ENCODE measurements at regions not wholly inside any gene's neighbourhood (a gene's known extent, or its start where the extent isn't known, plus 50 kb on each side); places are given as distances from the start of the nearest gene placed in this dataset.

GRCh38 chr6:144932621-144933020 lies 647.5 kb downstream of the UTRN start:
- no peak for DNase-seq (ENCODE audit: low read depth, low spot score)
- Histone ChIP-seq H3K9me3 (ENCODE audit: low read depth, low read length) (no peaks in the 10 kb centered on the region; the same call in 1 of the 2 replicates), H3K9ac (ENCODE audit: insufficient read length) (no peak overlapping the region), H3K27ac (no peak overlapping the region), H3K36me3 (ENCODE audit: insufficient read depth, low read length) (no peaks in the 10 kb centered on the region), H3K4me3 (no peak overlapping the region)
- TF ChIP-seq EZH2 (IDR thresholded peaks at IDR 0.05) (no peak), FOXP2 (optimal IDR thresholded peaks at IDR 0.05; ENCODE audit: control extremely low read depth, extremely low read length, insufficient read depth) (no peak), POLR2AphosphoS5 (IDR thresholded peaks at IDR 0.05; ENCODE audit: borderline replicate concordance, low read depth, low read length) (no peak)

GRCh38 chr6:144935181-144935580 lies 650.0 kb downstream of the UTRN start:
- Histone ChIP-seq H3K27ac (no peak overlapping the region), H3K9me3 (ENCODE audit: low read depth, low read length) (no peaks in the 10 kb centered on the region; the same call in 1 of the 2 replicates), H3K36me3 (ENCODE audit: insufficient read depth, low read length) (no peaks in the 10 kb centered on the region), H3K9ac (ENCODE audit: insufficient read length) (no peak overlapping the region), H3K4me3 (no peak overlapping the region)
- TF ChIP-seq EZH2 (IDR thresholded peaks at IDR 0.05): no peak
- no peak for TF ChIP-seq FOXP2 (optimal IDR thresholded peaks at IDR 0.05; ENCODE audit: control extremely low read depth, extremely low read length, insufficient read depth)
- TF ChIP-seq POLR2AphosphoS5 (IDR thresholded peaks at IDR 0.05; ENCODE audit: borderline replicate concordance, low read depth, low read length): no peak
- no peak for DNase-seq (ENCODE audit: low read depth, low spot score)

GRCh38 chr6:144935661-144936060 lies 650.5 kb downstream of the UTRN start:
- Histone ChIP-seq H3K27ac (no peak overlapping the region), H3K9me3 (ENCODE audit: low read depth, low read length) (no peaks in the 10 kb centered on the region; the same call in 1 of the 2 replicates), H3K4me3 (no peak overlapping the region), H3K9ac (ENCODE audit: insufficient read length) (no peak overlapping the region), H3K36me3 (ENCODE audit: insufficient read depth, low read length) (no peaks in the 10 kb centered on the region)
- DNase-seq (ENCODE audit: low read depth, low spot score): no peak
- TF ChIP-seq FOXP2 (optimal IDR thresholded peaks at IDR 0.05; ENCODE audit: control extremely low read depth, extremely low read length, insufficient read depth): no peak
- TF ChIP-seq POLR2AphosphoS5 (IDR thresholded peaks at IDR 0.05; ENCODE audit: borderline replicate concordance, low read depth, low read length): no peak
- no peak for TF ChIP-seq EZH2 (IDR thresholded peaks at IDR 0.05)

- Histone ChIP-seq H3K36me3 (ENCODE audit: insufficient read depth, low read length) (no peaks in the 10 kb centered on the region), H3K4me3 (no peak overlapping the region), H3K9me3 (ENCODE audit: low read depth, low read length) (no peaks in the 10 kb centered on the region; the same call in 1 of the 2 replicates), H3K27ac (no peak overlapping the region), H3K9ac (ENCODE audit: insufficient read length) (no peak overlapping the region)
- TF ChIP-seq EZH2 (IDR thresholded peaks at IDR 0.05) (no peak), FOXP2 (optimal IDR thresholded peaks at IDR 0.05; ENCODE audit: control extremely low read depth, extremely low read length, insufficient read depth) (no peak), POLR2AphosphoS5 (IDR thresholded peaks at IDR 0.05; ENCODE audit: borderline replicate concordance, low read depth, low read length) (no peak)
- DNase-seq (ENCODE audit: low read depth, low spot score): no peak
Observed at GRCh38 chr6:144936764-144937163, 651.6 kb downstream of the UTRN start.

- no peak for TF ChIP-seq EZH2 (IDR thresholded peaks at IDR 0.05)
- no peak for TF ChIP-seq FOXP2 (optimal IDR thresholded peaks at IDR 0.05; ENCODE audit: control extremely low read depth, extremely low read length, insufficient read depth)
- TF ChIP-seq POLR2AphosphoS5 (IDR thresholded peaks at IDR 0.05; ENCODE audit: borderline replicate concordance, low read depth, low read length): no peak
- no peak for DNase-seq (ENCODE audit: low read depth, low spot score)
- H3K9ac ChIP-seq (ENCODE audit: insufficient read length): no peak overlapping the region
- H3K9me3 ChIP-seq (ENCODE audit: low read depth, low read length): no peaks in the 10 kb centered on the region
- no peaks in the 10 kb centered on the region for H3K36me3 ChIP-seq (ENCODE audit: insufficient read depth, low read length)
- H3K27ac ChIP-seq: no peak overlapping the region
- no peak overlapping the region for H3K4me3 ChIP-seq
Observed at GRCh38 chr6:144939921-144940320, 654.8 kb downstream of the UTRN start.

- no peaks in the 10 kb centered on the region for H3K36me3 ChIP-seq (ENCODE audit: insufficient read depth, low read length)
- TF ChIP-seq EZH2 (IDR thresholded peaks at IDR 0.05): no peak
- no peak for TF ChIP-seq POLR2AphosphoS5 (IDR thresholded peaks at IDR 0.05; ENCODE audit: borderline replicate concordance, low read depth, low read length)
- TF ChIP-seq FOXP2 (optimal IDR thresholded peaks at IDR 0.05; ENCODE audit: control extremely low read depth, extremely low read length, insufficient read depth): no peak
- DNase-seq (ENCODE audit: low read depth, low spot score): no peak
- H3K27ac ChIP-seq: no peak overlapping the region
- no peaks in the 10 kb centered on the region for H3K9me3 ChIP-seq (ENCODE audit: low read depth, low read length)
- H3K4me3 ChIP-seq: no peak overlapping the region
- H3K9ac ChIP-seq (ENCODE audit: insufficient read length): no peak overlapping the region
Observed at GRCh38 chr6:144944106-144944505, 659.0 kb downstream of the UTRN start.

- DNase-seq (ENCODE audit: low read depth, low spot score): no peak
- no peak for TF ChIP-seq FOXP2 (optimal IDR thresholded peaks at IDR 0.05; ENCODE audit: control extremely low read depth, extremely low read length, insufficient read depth)
- TF ChIP-seq POLR2AphosphoS5 (IDR thresholded peaks at IDR 0.05; ENCODE audit: borderline replicate concordance, low read depth, low read length): no peak
- H3K4me3 ChIP-seq: no peak overlapping the region
- no peaks in the 10 kb centered on the region for H3K36me3 ChIP-seq (ENCODE audit: insufficient read depth, low read length)
- no peak overlapping the region for H3K27ac ChIP-seq
- no peaks in the 10 kb centered on the region for H3K9me3 ChIP-seq (ENCODE audit: low read depth, low read length)
- H3K9ac ChIP-seq (ENCODE audit: insufficient read length): no peak overlapping the region
Observed at GRCh38 chr6:144947398-144947976, 662.4 kb downstream of the UTRN start.

GRCh38 chr6:144951730-144952437 lies 666.7 kb downstream of the UTRN start:
- DNase-seq (ENCODE audit: low read depth, low spot score): peak; percentile 64
- Histone ChIP-seq H3K9ac (ENCODE audit: insufficient read length) (no peak overlapping the region), H3K4me3 (no peak overlapping the region), H3K27ac (peak overlapping the region; percentile 98), H3K36me3 (ENCODE audit: insufficient read depth, low read length) (no peaks in the 10 kb centered on the region), H3K9me3 (ENCODE audit: low read depth, low read length) (no peaks in the 10 kb centered on the region)
- no peak for TF ChIP-seq EZH2 (IDR thresholded peaks at IDR 0.05)
- peak; percentile 18; the same call in 1 of the 2 replicates for TF ChIP-seq POLR2AphosphoS5 (IDR thresholded peaks at IDR 0.05; ENCODE audit: borderline replicate concordance, low read depth, low read length)

All from SK-N-MC (cell line).